Uterus (tissue), 3 donors: ENCODE measurements at regions not wholly inside any gene's neighbourhood (a gene's known extent, or its start where the extent isn't known, plus 50 kb on each side); places are given as distances from the start of the nearest gene placed in this dataset.

ENCODE experiments used
- DNase-seq, 2 donors: peaks; one replicate each; pipeline ENCODE4 v3.0.0-alpha.2; 2019 to 2020
- H3K27ac ChIP-seq, 2 donors: fragments of 200-600 bp; sonication (generic); 1 replicate in 1 of 2; 2 replicates in 1 of 2; pipeline ENCODE4 v1.5.1; 2016 to 2018
- H3K27me3 ChIP-seq, 2 donors: fragments of 200-600 bp; sonication (generic); one replicate each; pipeline ENCODE4 v1.5.1; 2018 to 2019; ENCODE audit warnings: control low read depth in 1 of 2
- H3K36me3 ChIP-seq, 2 donors: fragments of 200-600 bp; sonication (generic); one replicate each; pipeline ENCODE4 v1.5.1; 2019; ENCODE audit warnings: control low read depth in 1 of 2
- H3K4me1 ChIP-seq, 2 donors: fragments of 200-600 bp; sonication (generic); one replicate each; pipeline ENCODE4 v1.5.1; 2018 to 2019; ENCODE audit warnings: control low read depth in 1 of 2
- H3K4me3 ChIP-seq, 2 donors: fragments of 200-600 bp; sonication (generic); 1 replicate in 1 of 2; 2 replicates in 1 of 2; pipeline ENCODE4 v1.5.1; 2018 to 2019; ENCODE audit warnings: mild to moderate bottlenecking in 1 of 2
- H3K9me3 ChIP-seq, 2 donors: fragments of 200-600 bp; sonication (generic); one replicate each; pipeline ENCODE4 v1.5.1; 2019; ENCODE audit warnings: control low read depth in 1 of 2
- POLR2A ChIP-seq, 2 donors: fragments of 450-650 bp; IDR thresholded peaks; one replicate each; pipeline ENCODE4 v1.6.1; 2016; ENCODE audit warnings: antibody characterized with exemption in 2 of 2, mild to moderate bottlenecking in 1 of 2, moderate library complexity in 1 of 2
- intact Hi-C: fragments of 100-400 bp; cut with DNase I; formaldehyde crosslinking; loops from one replicate; pipeline ENCODE4 v1.15.1; 2023; ENCODE audit warnings: low total_unique reads
- TF ChIP-seq, protein P1 (sequence below), 4 experiments: fragments of 200-600 bp in 2 of 4; fragments of 450-650 bp in 2 of 4; sonication (generic) in 2 of 4; IDR thresholded peaks; one replicate each; pipeline ENCODE4 v1.5.1; 2016 to 2019; ENCODE audit warnings: antibody characterized with exemption in 4 of 4, mild to moderate bottlenecking in 2 of 4, moderate library complexity in 1 of 4
- donor health status: DM: yes; HTN: yes; CAD: no.

GRCh38 chr5:143878430-143878829 is 66.5 kb downstream of the HMHB1 start:
- intact Hi-C loops, result no loop called here
- Histone ChIP-seq H3K27me3 (no peaks in the 10 kb centered on the region), H3K36me3 (no peaks in the 10 kb centered on the region), H3K9me3 (no peaks in the 10 kb centered on the region), H3K4me1 (no peaks in the 10 kb centered on the region), H3K4me3 (no peak overlapping the region), H3K27ac (no peak overlapping the region)
- TF ChIP-seq, protein P1, sequence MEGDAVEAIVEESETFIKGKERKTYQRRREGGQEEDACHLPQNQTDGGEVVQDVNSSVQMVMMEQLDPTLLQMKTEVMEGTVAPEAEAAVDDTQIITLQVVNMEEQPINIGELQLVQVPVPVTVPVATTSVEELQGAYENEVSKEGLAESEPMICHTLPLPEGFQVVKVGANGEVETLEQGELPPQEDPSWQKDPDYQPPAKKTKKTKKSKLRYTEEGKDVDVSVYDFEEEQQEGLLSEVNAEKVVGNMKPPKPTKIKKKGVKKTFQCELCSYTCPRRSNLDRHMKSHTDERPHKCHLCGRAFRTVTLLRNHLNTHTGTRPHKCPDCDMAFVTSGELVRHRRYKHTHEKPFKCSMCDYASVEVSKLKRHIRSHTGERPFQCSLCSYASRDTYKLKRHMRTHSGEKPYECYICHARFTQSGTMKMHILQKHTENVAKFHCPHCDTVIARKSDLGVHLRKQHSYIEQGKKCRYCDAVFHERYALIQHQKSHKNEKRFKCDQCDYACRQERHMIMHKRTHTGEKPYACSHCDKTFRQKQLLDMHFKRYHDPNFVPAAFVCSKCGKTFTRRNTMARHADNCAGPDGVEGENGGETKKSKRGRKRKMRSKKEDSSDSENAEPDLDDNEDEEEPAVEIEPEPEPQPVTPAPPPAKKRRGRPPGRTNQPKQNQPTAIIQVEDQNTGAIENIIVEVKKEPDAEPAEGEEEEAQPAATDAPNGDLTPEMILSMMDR (IDR thresholded peaks at IDR 0.05), result no peak
- no peak for TF ChIP-seq POLR2A (IDR thresholded peaks at IDR 0.05)
- no peak for DNase-seq

- Histone ChIP-seq H3K9me3 (no peaks in the 10 kb centered on the region), H3K36me3 (no peaks in the 10 kb centered on the region), H3K4me3 (no peak overlapping the region), H3K27ac (no peak overlapping the region), H3K4me1 (no peaks in the 10 kb centered on the region), H3K27me3 (no peaks in the 10 kb centered on the region)
- TF ChIP-seq POLR2A (IDR thresholded peaks at IDR 0.05), result no peak
- no peak for DNase-seq
- intact Hi-C loops, result no loop called here
Measured at GRCh38 chr5:143879646-143880045, 67.7 kb downstream of the HMHB1 start.

- intact Hi-C loops, result no loop called here
- no peaks in the 10 kb centered on the region for H3K36me3 ChIP-seq
- H3K27ac ChIP-seq, result no peak overlapping the region
- H3K4me1 ChIP-seq, result no peaks in the 10 kb centered on the region
- H3K4me3 ChIP-seq, result no peak overlapping the region
- H3K9me3 ChIP-seq, result no peaks in the 10 kb centered on the region
- DNase-seq, result no peak
- no peaks in the 10 kb centered on the region for H3K27me3 ChIP-seq
- TF ChIP-seq, protein P1 (IDR thresholded peaks at IDR 0.05), result no peak
Measured at GRCh38 chr5:143880178-143880577, 68.2 kb downstream of the HMHB1 start.

GRCh38 chr5:143882520-143882919 is 70.6 kb downstream of the HMHB1 start:
- TF ChIP-seq POLR2A (IDR thresholded peaks at IDR 0.05), result no peak
- H3K27ac ChIP-seq, result no peak overlapping the region
- H3K4me1 ChIP-seq, result peaks cover 0 to 5% of the 10 kb centered on the region in 2 donors
- no peaks in the 10 kb centered on the region for H3K36me3 ChIP-seq
- no peak overlapping the region for H3K4me3 ChIP-seq
- no peaks in the 10 kb centered on the region for H3K9me3 ChIP-seq
- intact Hi-C loops, result no loop called here
- DNase-seq, result no peak
- no peaks in the 10 kb centered on the region for H3K27me3 ChIP-seq

GRCh38 chr5:143886096-143886495 is 74.1 kb downstream of the HMHB1 start:
- H3K27me3 ChIP-seq, result no peaks in the 10 kb centered on the region
- TF ChIP-seq, protein P1 (IDR thresholded peaks at IDR 0.05), result no peak
- TF ChIP-seq POLR2A (IDR thresholded peaks at IDR 0.05), result no peak
- peaks cover 0 to 5% of the 10 kb centered on the region in 2 donors for H3K4me1 ChIP-seq
- no peak overlapping the region for H3K4me3 ChIP-seq
- DNase-seq, result no peak
- intact Hi-C loops, result no loop called here
- H3K9me3 ChIP-seq, result no peaks in the 10 kb centered on the region
- H3K36me3 ChIP-seq, result no peaks in the 10 kb centered on the region
- H3K27ac ChIP-seq, result no peak overlapping the region

DNA sequence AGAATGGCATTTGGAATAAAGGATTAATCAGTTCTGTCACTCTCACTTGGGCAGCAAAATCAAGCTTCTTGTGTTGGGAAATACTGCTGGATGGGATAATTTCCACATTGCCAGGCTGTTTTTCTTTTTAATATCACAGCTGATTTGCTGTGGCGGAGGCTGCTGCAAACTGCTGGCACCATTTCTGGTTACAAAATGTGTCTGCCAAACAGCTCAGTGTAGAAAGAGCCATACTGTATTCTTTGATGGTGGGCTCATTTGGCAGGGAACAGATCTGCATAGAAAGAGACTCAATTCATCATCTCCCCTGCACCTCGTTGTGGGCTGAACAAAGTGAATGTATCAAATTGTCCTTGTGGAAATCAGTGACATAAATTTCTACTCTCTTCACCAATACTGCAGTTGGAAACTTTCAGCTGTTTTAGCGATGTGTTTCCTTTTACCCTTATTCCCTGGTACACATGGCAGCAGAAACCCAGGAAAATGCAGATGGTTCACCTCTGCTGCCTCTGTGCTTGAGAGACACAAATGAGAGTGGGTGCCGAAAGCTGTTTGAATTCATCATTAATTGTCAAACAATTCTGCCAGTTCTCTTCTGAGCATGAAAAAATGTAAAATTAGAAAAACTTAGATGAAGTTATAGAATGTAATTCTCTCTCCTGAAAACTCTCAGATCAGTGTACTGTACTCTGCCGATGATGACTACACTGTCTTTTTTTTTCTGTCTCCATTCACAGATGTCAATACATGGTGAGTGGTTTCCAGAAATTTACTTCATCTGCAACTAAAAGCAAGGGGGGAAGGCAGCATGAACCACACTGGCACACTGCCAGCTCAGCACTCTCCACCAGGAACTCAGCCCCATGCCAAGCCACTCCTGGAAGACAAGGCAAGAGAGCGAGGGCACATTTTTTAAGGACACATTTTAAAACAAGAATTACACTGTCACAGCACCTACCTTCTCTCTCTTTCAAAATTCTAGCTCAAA is 75.0 kb downstream of the HMHB1 start:
- Histone ChIP-seq H3K36me3 (no peaks in the 10 kb centered on the region), H3K4me3 (no peak overlapping the region), H3K27ac (peak overlapping the region in 1 of 2 donors; percentile 76), H3K27me3 (no peaks in the 10 kb centered on the region), H3K9me3 (no peaks in the 10 kb centered on the region), H3K4me1 (peaks cover 0 to 5% of the 10 kb centered on the region in 2 donors)
- intact Hi-C loops, result no loop called here
- peak in 1 of 2 donors; percentile 21 for DNase-seq
- no peak for TF ChIP-seq POLR2A (IDR thresholded peaks at IDR 0.05)
- TF ChIP-seq, protein P1 (IDR thresholded peaks at IDR 0.05), result no peak
